GM21619 (cell line): ENCODE measurements at regions not wholly inside any gene's neighbourhood (a gene's known extent, or its start where the extent isn't known, plus 50 kb on each side); places are given as distances from the start of the nearest gene placed in this dataset.
"Not testable (repeated sequence)": the region's sequence is repeated elsewhere in the genome, so short reads cannot be mapped to it uniquely, and the experiment has no call there.

ENCODE experiments used
- ATAC-seq: cut with Tn5 transposase; IDR thresholded peaks from one replicate; pipeline ENCODE4 v1.9.1; 2021; ENCODE audit not compliant: unreplicated experiment

DNA sequence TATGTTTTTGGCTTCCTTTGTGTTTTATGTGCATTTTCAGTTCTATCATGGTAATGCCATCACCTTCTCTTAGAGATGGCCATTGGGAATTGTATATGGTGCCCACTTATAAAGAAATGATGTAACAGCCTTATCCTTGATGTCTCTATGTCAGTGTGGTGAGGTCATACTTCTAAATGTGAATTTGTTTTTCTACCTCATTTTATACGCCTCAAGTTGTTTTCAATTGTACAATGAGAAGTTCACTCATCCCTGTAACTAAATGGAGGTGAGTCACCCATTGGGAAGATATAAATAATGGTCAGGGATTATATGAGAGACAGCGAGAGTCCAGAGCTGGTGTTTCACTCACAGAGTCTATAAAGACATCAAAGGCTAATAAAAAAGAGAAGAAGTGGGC is 402.4 kb downstream of the AGTPBP1 start:
- no peak for ATAC-seq

DNA sequence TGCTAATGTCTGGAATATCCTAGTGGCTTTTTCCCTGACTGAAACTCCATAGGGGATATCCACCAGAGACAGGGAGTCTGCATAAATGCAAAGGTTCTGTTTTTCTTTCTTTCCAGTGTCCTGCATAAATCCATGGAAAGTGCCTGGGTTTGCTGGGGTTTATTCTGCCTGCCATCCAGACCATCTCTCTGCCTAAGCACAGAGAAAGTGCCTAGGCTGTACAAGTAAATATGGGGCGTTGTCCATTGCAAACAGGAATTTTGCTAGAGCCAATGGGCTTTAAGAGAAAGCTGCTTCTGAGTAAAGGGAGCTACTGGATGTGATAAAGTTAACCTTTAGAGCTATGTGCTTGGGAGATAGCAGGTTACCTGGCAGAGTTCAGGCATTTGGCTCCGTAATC is 407.5 kb downstream of the AGTPBP1 start:
- no peak for ATAC-seq

DNA sequence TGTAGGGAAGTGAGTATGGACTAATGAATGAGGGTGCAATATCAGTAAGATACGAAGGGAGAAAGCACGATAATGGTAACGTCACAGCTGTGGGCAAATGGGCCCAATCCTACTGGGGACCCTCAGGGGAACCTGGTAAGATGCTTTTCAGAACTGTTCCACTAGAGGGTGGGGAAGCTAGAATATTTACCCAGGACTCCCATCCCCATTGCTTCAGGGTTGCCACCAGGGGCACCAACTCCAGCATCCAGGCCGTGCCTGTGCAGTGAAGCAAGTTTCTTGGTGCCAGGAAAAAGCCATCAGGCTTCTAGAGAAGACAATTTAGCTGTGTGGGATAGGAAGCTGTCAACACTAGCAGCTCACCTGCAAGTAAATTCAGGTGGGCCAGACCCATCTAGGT is 409.3 kb downstream of the AGTPBP1 start:
- ATAC-seq: no peak

DNA sequence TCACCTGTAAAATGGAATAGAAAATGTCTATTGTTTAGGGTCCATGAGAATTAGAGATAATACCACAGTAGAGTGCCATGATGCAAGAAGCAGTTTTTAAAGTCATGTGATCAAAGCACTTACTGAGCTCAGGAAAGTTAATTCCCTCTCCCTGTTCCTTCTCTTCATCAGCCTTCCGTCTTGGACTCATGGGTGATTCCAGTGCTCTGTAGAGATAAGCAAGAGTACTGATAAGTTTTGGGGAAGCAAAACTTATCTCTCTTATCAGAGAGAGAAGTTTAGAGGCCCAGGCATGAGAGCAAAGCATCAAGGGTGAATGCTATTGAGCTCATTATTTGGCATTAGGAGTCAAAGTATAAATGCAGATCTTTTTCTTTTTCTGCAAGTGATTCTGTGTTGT is 410.1 kb downstream of the AGTPBP1 start:
- ATAC-seq: no peak

DNA sequence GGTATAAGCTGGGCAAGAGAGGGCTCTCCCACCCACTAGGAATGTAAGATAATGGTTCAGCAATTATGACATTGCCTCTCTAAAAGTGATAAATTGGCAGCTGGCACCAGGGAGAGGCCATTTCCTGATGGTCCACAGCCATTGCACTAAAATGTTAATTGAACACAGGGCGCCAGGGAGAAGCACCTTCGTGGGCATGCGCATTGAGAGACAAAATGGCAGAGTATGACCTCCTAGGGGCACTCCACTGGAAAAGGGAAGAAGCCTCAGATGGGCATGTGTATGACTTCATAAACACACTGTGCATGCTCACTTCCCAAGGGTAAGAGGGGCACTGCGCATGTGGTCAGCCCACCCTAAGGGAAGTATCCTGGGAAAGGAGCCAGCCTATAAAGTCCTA is 419.2 kb downstream of the AGTPBP1 start:
- no peak for ATAC-seq

DNA sequence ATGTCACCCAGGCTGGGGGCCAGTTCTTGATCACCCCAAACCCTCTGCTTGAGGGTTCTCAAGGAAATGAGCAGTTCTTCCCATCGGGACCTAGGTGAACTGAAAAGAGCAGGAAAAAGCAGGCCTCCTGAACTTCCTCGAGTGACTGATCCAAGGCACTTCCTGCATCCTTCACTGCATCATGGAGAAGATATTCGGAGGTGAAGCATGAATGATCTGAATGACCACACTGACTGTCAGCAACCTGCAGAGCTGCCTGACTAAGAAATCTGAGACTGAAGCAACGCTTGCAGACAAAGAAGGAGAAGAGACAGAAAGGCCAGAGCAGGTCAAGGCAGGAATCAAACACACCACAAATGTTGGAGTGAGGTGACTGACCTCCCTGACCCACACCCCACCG is 420.2 kb downstream of the AGTPBP1 start:
- no peak for ATAC-seq

DNA sequence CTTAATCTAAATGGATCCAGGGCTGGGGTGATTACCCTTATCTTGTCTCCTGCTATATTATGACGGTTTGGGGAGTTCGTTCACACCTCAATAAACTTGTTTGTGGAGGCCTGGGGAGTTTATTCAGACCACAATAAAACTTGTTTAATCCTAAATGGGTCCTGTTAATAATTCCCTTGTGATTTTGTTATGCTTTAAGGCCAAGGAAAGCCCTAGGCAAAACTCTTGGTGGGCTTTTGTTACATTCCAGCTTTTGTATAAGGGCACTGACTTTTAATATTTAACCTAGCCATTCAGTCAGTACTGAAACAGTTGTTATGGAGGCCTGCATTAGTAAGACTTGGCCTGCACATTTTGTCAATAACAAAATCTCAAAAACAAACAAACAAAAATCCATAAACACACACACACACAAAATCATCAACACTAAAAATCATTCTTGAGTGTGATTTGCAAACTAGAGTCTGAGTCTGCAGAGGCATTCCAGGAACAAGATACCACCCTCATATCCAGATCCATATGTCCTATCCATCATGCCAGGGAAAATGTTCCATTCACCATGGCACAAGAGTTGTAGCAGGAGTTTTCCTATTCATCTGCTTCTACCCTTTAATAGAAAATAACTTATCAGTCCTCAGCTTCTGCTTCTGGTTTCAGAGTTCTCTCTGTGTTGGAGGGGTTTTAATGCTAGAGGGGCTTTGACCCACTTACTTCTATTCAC is 421.7 kb downstream of the AGTPBP1 start:
- ATAC-seq: no peak

DNA sequence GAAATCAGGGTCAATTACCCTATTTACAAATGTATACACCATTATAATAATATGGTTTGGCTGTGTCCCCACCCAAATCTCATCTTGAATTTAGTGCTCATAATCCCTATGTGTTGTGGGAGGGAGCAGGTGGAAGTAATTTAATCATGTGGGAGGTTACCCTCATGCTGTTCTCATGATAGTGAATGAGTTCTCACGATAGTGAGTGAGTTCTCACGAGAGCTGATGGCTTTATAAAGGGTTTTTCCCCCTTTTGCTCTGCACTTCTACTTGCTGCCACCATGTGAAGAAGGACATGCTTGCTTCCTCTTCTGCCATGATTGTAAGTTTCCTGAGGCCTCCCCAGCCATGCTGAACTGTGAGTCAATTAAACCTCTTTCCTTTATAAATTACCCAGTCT is 426.2 kb downstream of the AGTPBP1 start:
- not testable (repeated sequence) for ATAC-seq

DNA sequence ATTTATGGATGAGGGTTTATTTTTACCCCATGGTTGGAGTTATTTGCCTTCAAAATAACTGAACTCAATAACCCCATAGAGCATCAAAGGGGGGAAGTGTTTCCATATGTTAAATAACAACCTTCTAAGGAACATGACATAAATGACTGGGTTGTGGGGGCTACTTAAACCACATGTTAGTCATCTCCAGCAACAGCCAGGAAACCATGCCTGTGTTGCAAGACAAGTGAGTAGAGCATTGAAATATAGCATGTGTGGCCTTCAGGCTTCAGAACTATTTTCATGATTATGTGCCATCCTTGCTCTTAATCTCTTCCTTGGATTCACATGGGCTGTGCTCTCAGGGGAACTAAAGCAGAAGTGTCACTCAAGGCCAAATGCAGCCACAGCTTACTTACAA is 431.2 kb downstream of the AGTPBP1 start:
- no peak for ATAC-seq

DNA sequence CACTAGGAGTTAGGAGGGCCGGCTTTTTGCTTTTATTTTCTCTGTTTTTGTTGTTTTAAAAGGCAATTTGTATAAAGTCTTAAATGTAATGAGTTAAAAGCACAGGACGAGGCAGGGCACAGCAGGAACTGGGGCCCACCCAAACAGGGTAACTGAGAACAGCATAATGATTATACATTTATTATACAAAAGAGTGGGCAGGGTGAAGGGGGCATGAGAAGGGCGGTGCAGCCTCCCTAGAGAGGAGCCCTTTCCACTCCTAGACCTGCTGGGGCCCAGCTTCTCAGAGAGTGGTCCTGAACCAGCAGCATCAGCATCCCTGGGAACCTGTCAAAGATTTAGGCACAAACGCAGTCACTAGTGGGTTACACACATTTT is 438.0 kb downstream of the AGTPBP1 start:
- ATAC-seq: no peak

DNA sequence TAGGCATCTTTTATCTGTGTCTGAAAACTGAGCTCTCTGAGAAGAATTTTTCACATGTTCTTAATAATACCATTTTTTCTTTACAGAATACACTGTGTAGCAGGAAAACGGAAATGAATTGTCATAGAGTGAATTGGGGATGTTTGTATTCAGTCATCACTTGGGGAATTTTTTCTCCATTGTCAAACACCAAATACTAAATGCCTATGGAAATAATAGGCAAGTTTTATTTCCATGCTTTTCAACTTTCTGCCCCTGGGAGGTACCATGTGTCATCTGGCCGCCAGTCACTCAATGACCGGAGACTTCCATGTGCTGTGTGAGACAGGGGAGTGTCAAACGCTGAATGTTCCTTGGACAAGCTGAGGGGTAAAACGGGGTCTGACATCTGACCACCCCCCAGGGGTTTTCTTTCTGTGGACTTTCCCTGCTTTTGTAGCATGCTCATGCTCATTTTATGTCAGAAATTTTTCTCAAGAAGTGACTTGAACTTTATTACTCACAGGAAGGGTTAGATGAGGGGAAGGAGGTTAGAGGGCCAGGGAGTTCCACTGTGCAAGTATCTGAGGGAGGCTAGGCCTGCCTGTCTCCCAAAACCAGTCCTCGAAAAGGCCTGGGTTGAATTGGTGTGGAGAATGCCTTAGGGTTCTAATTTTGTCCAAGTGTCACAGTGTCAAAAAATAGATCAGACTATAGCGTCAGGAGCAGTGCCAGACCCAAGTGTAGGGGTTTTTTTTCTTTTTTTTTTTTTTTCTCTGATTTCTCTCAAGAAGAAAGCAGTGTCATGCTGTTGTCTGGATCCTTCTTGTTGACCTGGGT is 438.6 kb downstream of the AGTPBP1 start:
- ATAC-seq: no peak

DNA sequence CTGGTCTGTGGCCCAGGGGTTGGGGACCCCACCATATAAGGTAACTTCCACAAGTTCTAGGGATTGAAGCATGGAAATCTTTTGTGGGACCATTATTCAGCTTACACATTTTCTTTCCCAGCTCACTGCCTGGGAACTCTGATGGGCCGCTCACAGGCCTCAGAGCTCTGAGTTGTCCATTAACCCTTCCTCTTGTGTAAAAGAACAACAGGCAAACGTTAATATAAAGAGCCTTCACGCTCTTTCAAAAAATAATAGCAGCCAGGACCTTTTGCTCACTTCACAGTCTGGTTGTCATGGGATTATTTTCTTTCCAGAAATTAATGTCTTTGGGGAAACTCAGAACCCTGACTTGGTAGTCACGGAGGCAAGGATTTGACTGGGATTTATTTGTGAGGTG is 443.3 kb downstream of the AGTPBP1 start:
- no peak for ATAC-seq

DNA sequence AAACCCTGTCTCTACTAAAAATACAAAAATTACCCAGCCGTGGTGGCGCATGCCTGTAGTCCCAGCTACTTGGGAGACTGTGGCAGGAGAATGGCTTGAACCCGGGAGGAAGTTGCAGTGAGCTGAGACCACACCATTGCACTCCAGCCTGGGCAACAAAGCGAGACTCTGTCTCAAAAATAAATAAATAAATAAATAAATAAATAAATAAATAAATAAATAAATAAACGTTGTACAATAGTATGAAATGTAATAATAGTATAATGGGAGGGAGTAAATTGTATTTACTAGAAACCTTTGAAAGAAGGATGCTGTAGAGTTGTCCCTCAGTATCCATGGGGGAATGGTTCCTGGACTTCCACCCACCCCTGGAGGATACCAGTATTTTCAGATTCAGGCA is 446.5 kb downstream of the AGTPBP1 start:
- not testable (repeated sequence) for ATAC-seq

DNA sequence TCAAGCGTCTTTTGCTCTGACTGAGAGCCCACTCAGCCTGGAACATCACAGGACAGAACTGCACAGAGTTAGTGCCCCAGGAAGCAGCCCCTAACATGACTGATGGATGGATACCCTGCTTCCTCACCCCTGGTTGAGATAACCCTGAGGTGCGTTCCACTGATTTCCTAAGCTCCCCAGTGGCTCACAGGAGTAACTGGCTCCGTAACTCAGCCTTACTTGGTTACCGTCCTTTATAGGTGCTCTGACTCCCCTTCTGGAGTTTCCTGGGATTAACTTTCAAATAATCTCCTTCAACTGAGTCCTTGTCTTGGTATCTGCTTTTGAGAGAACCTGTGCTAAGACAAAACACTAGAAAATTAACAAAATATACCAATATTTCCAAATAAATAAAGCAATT is 449.5 kb downstream of the AGTPBP1 start:
- no peak for ATAC-seq

DNA sequence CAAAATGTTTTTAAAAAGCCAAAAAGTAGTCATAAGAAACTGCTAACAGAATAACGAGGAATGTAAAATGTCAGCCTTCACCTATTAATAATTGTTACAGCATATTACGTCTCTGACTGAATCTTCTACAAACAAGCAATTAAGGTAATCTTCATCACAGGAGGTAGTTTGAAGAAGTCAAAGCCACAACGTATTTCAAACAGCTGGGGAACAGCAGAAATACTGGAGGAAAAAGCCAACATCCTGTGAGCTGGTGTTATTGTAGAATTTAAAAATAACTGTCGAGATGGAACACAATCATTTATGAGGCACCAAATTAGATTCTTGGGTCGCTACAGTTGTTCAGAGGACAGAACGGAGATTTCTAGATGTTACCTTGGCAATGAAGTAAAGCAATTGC is 450.5 kb downstream of the AGTPBP1 start:
- ATAC-seq: no peak

DNA sequence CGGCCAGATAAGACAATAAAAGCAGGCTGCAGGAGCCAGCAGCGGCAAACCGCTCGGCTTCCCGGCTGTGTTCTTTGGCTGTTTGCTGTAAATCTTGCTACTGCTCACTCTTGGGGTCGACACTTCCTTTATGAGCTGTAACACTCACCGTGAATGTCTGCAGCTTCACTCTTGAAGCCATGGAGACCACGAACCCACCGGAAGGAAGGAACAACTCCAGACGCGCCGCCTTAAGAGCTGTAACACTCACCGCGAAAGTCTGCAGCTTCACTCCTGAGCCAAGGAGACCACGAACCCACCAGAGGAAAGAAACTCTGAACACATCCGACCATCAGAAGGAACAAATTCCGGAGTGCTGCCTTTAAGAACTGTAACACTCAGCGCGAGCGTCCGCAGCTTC is 451.7 kb downstream of the AGTPBP1 start:
- ATAC-seq: no peak

DNA sequence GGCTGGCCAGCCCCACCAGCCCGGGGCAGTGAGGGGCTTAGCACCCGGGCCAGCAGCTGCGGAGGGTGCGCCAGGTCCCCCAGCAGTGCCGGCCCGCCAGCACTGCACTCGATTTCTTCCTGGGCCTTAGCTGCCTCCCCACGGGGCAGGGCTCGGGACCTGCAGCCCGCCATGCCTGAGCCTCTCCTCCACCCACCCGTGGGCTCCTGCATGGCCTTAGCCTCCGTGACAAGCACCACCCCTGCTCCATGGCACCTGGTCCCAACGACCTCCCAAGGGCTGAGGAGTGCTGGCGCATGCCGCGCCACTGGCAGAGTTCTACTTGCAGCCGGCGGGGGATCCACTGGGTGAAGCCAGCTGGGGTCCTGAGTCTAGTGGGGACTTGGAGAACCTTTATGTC is 452.6 kb downstream of the AGTPBP1 start:
- no peak for ATAC-seq

DNA sequence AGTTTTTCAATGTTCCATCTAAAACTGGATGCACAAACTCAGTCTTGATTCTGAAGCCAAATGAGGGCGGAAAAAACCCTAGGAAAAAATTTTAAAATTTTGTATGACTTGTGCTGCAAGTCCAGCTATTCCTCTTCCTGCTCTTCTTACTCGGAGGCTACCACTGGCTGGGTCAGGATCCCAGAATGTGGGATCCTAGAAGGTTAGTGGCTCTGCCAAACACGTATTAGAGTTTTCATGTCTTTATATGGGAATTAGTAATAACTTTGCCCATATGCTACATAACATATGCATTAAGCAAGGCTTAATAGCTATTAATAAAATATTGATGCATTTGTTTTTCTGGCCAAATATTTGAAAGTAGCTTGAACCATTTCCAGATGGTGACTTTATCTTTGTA is 458.3 kb downstream of the AGTPBP1 start:
- ATAC-seq: no peak

DNA sequence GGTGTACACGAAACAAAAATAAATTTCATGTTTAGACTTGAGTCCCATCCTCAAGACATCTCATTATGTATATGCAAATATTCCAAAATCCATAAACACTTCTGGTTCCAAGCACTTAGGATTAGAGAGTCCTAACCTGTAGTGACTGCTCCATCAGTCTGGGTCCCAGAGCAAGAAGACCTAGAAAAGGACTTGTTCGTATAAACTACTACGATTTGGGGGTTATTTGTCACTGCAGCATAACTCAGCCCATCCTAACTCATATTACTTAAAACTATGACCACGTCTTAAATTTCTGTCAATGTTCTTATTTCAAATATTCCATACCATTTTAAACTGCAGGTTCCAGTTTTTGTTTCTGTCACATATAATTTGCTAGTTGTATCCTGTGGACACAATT is 463.0 kb downstream of the AGTPBP1 start:
- ATAC-seq: no peak

DNA sequence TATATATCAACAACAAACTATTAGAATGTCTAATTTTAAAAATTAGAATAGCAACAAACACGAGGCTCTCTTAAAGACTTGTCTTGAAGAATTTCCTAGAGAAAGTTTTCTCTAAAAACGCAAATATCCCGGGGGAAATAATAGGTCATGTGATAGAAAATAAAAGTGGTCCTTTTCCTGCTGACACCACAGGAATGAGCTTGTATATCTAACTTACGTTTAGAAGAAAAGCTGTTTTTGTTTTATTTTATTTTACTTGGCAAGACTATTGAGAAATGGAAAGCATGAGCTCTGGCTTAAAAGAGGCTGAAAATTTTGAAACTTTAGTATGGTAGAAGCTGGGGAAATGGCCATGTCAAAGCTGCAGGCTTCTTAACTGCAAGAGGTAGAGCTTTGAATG is 465.0 kb downstream of the AGTPBP1 start:
- no peak for ATAC-seq

DNA sequence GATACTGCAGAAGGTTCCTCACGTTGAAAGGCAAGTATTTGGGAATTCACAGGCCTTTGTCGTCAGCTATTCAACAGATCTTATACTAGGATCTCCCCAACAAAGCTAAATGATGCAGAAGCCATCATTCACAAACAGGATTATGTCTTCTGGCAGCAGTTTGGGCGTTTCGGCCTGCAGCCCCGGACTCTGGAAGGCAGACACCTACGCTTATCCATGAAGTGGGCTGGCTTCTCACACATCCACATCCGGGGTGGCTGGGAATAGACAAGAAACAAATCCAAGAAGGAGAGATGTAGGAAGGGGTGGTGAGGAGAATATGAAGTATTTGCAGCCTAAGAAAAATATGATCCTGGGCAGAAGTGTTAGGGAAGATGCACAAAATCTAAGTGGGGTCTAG is 471.9 kb downstream of the AGTPBP1 start:
- ATAC-seq: no peak

DNA sequence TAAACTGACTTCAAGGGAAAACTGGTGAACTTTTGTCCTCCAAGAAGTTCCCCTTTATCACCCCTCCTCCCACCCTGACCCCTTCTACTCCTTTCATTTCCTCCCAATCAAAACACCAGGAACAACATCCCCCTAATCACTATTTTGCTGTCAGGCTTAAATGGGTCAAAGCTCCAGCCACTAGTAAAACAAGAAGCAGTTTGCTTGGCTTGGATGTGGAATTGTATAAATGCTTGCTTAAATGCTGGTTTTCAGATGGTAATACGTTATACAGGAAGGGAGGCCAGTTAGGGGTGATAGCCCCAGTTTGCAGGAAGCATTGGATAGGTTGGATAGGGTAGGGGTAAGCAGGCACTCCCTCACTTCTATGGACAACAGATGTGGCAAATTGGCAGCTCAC is 473.6 kb downstream of the AGTPBP1 start:
- ATAC-seq: no peak

DNA sequence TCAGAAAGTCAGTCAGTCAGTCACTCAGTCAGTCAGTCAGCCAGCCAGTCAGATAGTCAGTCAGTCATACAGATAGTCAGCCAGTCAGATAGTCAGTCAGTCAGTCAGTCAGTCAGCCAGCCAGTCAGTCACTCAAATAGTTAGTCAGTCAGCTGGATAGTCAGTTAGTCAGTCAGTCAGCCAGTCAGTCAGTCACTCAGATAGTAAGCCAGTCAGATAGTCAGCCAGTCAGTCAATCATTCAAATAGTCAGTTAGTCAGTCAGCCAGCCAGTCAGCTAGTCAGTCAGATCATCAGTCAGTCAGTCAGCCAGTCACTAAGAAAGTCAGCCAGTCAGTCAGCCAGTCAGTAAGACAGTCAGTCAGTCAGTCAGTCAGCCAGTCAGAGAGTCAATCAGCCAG is 477.1 kb downstream of the AGTPBP1 start:
- ATAC-seq: no peak
